SW480 (cell line): ENCODE measurements at regions not wholly inside any gene's neighbourhood (a gene's known extent, or its start where the extent isn't known, plus 50 kb on each side); places are given as distances from the start of the nearest gene placed in this dataset.

Experiments used
- DNase-seq: peaks from one replicate; pipeline ENCODE4 v3.0.0-alpha.2; 2016; ENCODE audit warnings: low spot score

DNA sequence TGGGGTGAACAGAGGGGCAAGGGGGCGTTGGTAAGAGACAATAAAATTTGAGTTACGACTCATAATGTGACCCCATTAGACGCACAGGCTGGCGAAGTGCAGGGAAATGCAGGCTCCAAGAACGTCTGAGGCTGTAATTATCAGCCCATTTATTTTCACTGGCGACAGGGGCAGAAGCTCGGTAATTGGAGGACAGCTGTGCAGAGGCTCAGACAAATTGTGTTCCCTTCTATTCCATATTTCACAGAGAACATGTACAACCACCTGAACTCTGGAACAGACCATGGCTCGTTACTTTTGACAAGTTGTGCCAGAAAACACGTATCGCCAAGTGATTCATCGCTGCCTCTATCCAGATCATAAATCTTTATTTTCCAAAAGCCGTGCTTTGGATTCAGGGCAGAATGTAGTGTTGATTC, 137.3 kb upstream of the FRMD4A start:
- no peak for DNase-seq

- DNase-seq, result no peak
Measured at GRCh38 chr10:14466257-14466656, 135.5 kb upstream of the FRMD4A start.

DNA sequence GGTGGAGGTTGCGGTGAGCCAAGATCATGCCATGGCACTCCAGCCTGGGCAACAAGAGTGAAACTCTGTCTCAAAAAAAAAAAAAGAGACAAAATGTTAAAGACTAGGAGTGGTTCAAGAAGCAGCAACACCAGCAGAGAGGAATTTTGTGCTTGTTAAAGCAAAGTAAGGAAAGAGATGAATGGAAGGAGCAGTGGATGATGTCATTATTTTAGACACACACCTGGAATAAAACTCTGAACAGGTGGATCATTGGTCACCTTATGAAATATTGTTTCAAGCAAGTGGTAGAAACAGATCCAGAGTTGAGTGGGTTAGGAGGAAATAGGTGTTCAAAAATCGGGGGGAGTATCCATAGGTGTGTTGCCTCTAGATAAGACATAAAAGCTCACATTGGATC, 129.7 kb upstream of the FRMD4A start:
- no peak for DNase-seq

DNA sequence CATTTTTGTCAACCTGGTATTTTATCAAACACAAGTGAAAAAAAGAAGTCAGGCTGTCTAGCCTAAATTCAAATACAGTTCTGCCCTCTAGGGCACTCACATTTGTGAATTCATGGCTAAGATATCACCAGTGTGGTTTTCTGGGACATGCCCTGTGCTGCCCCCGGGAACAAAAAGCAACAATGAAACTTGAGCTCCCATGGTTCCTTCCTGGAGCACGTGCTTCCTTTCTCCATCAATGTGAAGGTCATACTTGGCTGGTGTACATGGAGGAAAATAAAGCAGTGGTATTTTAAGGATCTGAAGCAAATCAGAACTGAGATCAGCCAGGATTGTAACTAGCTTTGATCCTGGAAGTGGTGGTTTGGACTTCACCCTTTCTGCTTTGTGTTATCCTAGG, 128.9 kb upstream of the FRMD4A start:
- no peak for DNase-seq

GRCh38 chr10:14456870-14457266, 126.1 kb upstream of the FRMD4A start:
- DNase-seq, result no peak

- no peak for DNase-seq
Measured at GRCh38 chr10:14456218-14456869, 125.6 kb upstream of the FRMD4A start.

DNA sequence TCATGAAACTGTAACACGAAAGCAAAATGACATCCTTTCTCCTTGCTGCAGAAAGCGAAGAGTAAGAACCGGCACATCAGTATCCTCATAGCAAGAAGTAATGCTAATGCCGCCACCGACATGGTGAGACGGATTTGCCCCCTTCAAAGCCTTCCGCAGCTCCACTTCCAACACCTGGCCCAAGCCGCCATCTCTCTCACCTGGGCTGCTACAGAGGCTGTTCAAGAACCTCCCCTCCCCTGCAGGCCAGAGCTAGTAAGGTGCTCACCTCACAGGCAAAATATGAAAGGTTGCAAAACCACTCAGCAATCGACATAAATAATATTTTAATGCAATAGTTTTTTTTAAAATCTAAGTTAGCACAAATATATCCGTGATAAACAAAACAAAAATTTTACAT, 123.9 kb upstream of the FRMD4A start:
- DNase-seq, result no peak

- no peak for DNase-seq
Measured at GRCh38 chr10:14454206-14454605, 123.5 kb upstream of the FRMD4A start.

GRCh38 chr10:14453593-14453992, 122.9 kb upstream of the FRMD4A start:
- no peak for DNase-seq

DNA sequence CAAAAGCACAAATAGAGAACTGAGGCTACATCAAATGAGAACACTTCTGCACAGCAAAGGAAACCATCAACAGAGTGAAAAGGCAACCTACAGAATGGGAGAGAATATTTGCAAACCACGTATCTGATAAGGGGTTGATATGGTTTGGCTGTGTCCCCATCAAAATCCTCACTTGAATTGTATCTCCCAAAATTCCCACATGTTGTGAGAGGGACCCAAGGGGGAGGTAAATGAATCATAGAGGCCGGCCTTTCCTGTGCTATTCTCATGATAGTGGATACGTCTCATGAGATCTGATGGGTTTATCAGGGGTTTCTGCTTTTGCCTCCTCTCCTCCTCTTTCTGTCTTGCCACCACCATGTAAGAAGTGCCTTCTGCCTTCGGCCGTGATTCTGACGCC, 120.6 kb upstream of the FRMD4A start:
- DNase-seq, result no peak

- DNase-seq, result no peak
Measured at GRCh38 chr10:14450041-14450491, 119.3 kb upstream of the FRMD4A start.

DNA sequence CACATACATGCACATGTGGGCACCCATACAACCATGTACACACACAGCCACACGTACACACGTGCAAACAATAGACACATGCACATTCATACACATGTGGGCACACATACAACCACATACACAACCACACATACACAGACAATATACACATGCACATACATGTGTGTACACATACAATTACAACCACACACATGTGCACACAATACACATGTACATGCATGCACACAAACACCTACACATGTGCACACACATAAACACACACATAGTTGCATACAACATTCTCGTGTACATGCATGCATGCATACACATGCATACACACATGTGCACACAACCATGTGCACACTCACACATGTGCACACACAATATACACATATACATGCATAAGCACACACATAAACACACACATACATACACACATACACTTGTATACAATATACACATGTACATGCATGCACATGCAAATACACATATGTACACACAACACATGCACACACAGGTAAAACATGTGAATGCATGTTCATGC, 118.6 kb upstream of the FRMD4A start:
- DNase-seq, result no peak

- no peak for DNase-seq
Measured at GRCh38 chr10:14448197-14448990, 117.7 kb upstream of the FRMD4A start.

GRCh38 chr10:14447094-14447839, 116.5 kb upstream of the FRMD4A start:
- DNase-seq, result no peak

DNA sequence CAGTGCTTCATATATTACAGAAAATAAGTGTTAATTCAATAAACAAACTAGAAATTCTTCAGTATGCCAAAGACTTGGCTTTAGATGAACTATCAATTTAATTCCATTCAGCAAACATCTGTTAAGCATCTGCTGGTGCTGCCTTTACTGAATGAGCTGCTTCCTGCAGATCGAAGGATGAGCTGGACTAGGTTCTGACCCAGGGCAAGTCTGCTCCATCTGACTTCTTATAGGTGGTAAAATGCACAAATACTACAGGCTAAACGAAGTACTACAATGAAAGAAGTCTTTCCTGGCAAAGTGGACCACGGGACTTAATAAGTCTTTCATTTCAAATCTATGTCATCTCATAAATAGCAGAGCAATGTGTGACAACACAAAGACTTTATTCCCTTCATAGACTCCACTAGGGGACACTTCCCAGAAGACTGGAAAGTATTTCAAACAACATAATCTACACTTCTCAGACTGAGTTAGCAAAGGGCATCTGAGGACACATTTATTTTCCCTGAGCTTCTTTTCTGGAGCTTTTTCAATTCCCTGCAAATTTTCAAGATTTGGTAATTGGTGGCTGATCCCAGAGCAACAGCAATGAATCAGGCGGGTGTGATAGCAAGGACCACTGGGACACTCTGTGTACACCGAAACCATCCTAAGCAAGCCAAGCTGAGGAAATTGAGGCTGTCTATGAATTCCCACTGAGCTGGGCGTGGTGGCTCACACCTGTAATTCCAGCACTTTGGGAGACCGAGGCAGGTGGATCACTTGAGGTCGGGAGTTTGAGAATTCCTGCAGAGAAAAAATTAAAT, 108.9 kb upstream of the FRMD4A start:
- DNase-seq, result no peak

GRCh38 chr10:14438576-14438975, 107.9 kb upstream of the FRMD4A start:
- no peak for DNase-seq

DNA sequence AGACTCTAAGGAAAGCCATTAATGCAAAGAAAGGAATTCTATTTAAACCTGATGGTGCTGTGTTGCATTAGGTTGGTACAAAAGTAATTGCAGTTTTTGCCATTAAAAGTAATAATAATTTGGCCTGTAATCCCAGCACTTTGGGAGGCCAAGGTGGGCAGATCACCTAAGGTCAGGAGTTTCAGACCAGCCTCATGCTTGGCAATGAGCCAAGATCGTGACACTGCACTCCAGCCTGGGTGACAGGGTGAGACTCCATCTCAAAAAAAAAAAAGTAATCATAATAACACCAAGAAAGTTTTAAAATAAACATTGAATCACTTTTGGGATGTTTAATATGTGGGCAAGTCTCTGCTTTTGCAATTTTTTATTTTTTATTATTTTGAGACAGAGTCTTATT, 107.3 kb upstream of the FRMD4A start:
- no peak for DNase-seq

DNA sequence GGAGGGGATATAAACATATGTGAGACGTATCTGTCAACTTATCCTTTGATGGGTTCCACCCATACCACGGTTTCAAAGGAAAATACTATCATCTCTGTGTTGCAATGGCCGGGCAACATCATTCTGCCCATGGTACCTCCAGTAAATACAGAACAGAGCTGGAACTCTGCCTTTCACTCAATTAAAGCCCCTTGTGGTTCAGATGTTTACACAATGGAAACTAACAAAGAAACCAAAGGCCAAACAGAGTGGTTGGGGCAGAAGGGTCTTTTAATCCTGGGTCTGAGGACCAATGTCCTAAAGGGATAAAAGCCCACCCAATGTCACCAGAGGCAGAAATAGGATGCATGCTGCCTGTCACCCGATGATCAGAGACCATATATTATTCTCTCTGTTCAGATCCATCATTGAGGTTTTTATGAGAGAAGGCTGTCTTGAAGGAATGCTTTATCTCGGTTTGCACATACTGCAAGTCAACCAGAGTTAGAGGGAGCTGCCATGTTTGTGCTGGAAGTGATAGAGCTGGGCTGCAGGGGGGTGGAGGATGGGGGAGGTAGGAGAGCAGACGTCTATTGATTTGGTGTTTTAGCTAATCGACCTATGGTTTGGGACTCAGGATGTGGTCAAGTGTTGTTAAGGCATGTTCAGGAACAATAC, 105.4 kb upstream of the FRMD4A start:
- DNase-seq, result no peak

DNA sequence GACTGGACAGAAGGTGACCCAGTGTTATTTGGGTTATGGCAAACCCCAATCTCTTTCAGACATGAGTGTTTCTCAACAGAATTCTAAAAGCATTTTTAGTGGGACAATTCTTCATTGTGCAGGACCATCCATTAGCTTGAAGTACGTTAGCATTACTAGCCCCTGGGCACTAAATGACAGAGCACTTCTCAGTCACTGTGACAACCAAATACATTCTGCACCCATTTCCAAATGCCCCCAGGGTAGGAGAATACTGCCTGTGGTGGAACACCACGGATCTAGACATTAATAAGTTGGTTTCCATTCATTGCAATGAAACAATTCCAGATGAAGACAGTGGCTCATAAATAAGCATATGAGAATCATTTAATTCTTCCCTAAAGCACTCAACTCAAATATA, 102.4 kb upstream of the FRMD4A start:
- no peak for DNase-seq

DNA sequence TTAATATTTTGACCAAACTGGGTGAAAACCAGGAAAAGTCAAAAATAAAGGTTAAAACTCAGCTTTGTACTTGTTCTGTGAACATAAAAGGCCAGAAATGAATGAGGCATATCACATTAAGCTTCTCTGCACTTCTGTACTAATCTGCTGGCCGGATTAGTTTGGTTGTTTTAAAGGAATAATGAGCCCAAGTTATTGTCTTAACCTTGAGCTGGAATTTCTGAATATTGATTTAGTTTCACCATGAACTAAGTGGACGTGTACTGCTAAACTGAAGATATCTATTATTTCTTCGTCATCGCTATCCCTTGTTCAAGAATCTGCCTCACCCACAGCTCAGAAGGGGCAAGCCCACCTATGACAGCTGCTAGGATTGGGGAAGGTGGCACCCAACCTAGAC, 101.1 kb upstream of the FRMD4A start:
- DNase-seq, result no peak

DNA sequence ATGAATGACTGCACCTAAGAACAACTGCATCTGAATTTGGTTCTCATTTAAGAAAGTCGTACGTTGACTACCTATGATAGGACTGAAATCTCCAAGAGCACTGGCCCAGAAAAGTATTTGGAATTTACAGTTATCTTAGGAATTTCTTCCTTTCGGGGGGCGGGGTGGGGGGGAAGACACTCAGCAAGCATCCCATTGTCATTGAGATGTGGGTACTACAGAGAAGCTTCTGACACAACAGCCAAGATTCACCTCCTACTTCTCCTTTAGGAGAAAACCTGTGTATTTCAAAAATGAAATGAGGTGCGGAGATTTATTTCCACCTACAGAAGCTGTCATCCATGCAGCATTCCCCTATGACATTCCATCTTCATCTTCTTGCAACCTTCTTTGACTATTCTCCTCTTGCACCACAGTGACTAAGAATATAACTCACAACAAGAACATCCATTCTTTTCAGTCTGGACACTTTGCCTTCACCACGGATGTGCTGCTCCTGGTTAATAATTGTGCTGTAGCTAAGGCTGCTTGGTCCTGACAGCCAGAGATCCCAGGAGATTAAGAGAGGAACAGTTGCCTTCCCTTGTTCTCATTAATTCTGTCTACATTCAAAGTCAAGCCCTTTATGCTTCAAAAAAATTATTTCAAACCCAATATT, 98.4 kb upstream of the FRMD4A start:
- no peak for DNase-seq
